Uterus (tissue), 2 donors: ENCODE measurements at regions not wholly inside any gene's neighbourhood (a gene's known extent, or its start where the extent isn't known, plus 50 kb on each side); places are given as distances from the start of the nearest gene placed in this dataset.

Source experiments
- CTCF ChIP-seq, 4 experiments: fragments of 200-600 bp in 2 of 4; fragments of 450-650 bp in 2 of 4; sonication (generic) in 2 of 4; IDR thresholded peaks; one replicate each; pipeline ENCODE4 v1.5.1; 2016 to 2019; ENCODE audit warnings: antibody characterized with exemption in 4 of 4, mild to moderate bottlenecking in 2 of 4, moderate library complexity in 1 of 4
- POLR2A ChIP-seq, 2 donors: fragments of 450-650 bp; IDR thresholded peaks; one replicate each; pipeline ENCODE4 v1.6.1; 2016; ENCODE audit warnings: antibody characterized with exemption in 2 of 2, mild to moderate bottlenecking in 1 of 2, moderate library complexity in 1 of 2

- TF ChIP-seq CTCF (IDR thresholded peaks at IDR 0.05) (no peak), POLR2A (IDR thresholded peaks at IDR 0.05) (no peak)
Measured at GRCh38 chr18:46345181-46345465, 240.9 kb downstream of the HAUS1 start.
